ENCODE measurements at regions not wholly inside any gene's neighbourhood (a gene's known extent, or its start where the extent isn't known, plus 50 kb on each side); places are given as distances from the start of the nearest gene placed in this dataset.
"Not testable (repeated sequence)": the region's sequence is repeated elsewhere in the genome, so short reads cannot be mapped to it uniquely, and the experiment has no call there.

DNA sequence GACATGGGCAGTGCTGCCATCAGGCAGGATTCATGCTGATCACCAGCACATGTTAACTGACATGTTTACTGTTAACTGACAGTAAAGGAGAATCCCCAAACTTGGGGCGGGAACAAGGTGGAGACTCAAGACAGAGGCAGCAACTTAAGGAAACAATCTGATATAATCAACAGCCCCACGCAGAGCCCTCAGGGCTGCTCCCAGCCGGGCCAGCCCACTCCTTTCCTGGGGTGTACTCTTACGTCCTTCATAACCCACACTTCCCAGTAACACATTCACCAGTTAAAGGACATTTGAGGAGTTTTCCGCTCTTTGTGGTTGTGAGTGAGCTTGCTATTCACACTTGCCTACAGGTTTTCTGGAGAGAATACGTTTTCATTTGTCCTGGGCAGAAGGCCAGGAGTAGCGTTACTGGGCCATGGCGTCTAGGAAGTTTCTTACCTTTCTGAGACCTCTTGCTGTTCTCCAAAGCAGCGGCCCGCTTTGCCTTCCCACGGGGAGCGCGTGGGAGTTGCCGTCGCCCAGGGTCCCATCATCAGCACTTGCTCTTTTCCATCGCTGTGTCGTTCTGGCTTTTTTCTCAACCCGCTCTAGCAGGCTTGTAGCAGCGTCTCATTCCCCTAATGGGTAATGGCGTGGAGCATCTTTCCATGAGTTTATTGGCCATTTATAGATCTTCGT lies 56.4 kb downstream of the FOXF2 start:
- no peak for TF ChIP-seq CTCF (IDR thresholded peaks at IDR 0.05)
- Histone ChIP-seq H3K36me3 (no peaks in the 10 kb centered on the region), H3K4me1 (no peaks in the 10 kb centered on the region), H3K9me3 (peaks cover 4% of the 10 kb centered on the region), H3K27me3 (ENCODE audit: low read depth) (no peaks in the 10 kb centered on the region), H3K4me3 (no peak overlapping the region), H3K27ac (no peak overlapping the region)
- DNase-seq: no peak
- no peak for ATAC-seq
- intact Hi-C loops (cut with DNase I): no loop called here

DNA sequence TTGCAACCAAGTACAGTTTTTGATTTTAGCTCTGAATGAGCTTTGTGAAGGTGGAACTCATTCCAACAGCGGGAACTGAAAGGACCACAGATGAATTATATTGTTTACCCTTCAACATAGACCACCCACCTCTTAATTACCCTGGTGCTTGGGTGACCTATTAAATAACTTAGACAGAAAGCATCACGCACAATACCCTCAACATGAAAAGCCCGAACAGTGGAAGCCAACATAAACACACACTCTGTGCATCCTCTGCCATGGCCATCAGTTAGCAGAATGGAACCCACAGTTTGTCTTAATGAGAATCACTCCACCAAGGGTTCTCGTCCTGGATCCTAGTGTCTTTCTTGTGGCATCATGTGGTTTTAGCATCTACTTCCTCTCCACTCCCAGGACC lies 60.5 kb downstream of the FOXF2 start:
- intact Hi-C loops (cut with DNase I): no loop called here
- no peaks in the 10 kb centered on the region for H3K27me3 ChIP-seq (ENCODE audit: low read depth)
- H3K9me3 ChIP-seq: peaks cover 5% of the 10 kb centered on the region
- no peak overlapping the region for H3K27ac ChIP-seq
- no peaks in the 10 kb centered on the region for H3K36me3 ChIP-seq
- no peaks in the 10 kb centered on the region for H3K4me1 ChIP-seq
- ATAC-seq (no peak), DNase-seq (no peak)
- no peak overlapping the region for H3K4me3 ChIP-seq
- TF ChIP-seq CTCF (IDR thresholded peaks at IDR 0.05): no peak

- no peak for DNase-seq
Observed at GRCh38 chr6:1453024-1453423, 63.6 kb downstream of the FOXF2 start.

DNA sequence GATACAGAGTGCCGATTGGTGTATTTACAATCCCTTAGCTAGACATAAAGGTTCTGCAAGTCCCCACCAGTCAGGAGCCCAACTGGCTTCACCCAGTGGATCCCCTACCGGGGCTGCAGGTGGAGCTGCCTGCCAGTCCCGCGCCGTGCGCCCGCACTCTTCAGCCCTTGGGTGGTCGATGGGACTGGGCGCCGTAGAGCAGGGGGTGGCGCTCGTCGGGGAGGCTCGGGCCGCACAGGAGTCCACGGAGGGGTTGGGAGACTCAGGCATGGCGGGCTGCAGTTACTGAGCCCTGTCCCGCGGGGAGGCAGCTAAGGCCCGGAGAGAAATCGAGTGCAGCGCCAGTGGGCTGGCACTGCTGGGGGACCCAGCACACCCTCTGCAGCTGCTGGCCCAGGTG lies 67.4 kb downstream of the FOXF2 start:
- H3K27me3 ChIP-seq (ENCODE audit: low read depth); H3K4me3 ChIP-seq; H3K4me1 ChIP-seq; H3K36me3 ChIP-seq; ATAC-seq; H3K27ac ChIP-seq; DNase-seq; H3K9me3 ChIP-seq; intact Hi-C loops (cut with DNase I): not testable (repeated sequence)

More at GRCh38 chr6:1453024-1453423, 63.6 kb downstream of the FOXF2 start:
- TF ChIP-seq CTCF (IDR thresholded peaks at IDR 0.05): no peak
- no peak for ATAC-seq
- Histone ChIP-seq H3K27ac (no peak overlapping the region), H3K4me1 (no peaks in the 10 kb centered on the region), H3K27me3 (ENCODE audit: low read depth) (no peaks in the 10 kb centered on the region), H3K4me3 (no peak overlapping the region), H3K36me3 (no peaks in the 10 kb centered on the region), H3K9me3 (peaks cover 5% of the 10 kb centered on the region)
- intact Hi-C loops (cut with DNase I): no loop called here

DNA sequence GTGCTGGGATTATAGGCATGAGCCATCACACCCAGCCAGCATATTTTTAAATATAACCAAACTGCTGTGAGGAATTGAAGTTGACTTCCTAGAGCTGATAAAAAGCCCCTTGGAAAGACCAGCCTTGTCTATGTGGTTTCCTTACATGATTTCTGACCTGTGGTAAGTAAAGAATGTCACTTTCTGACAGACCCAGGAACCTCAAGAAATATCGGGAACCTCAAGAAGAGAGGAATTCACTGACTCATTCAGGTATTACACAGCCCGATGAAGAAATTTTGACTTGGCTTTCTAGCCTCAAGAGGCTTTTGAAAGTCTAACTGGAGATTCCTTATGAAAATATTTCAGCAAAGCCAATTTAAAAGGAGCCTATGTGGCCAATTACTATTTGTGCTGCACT lies 71.8 kb downstream of the FOXF2 start:
- no peak for TF ChIP-seq CTCF (IDR thresholded peaks at IDR 0.05)
- H3K4me3 ChIP-seq: no peak overlapping the region
- no peaks in the 10 kb centered on the region for H3K4me1 ChIP-seq
- no peaks in the 10 kb centered on the region for H3K36me3 ChIP-seq
- DNase-seq (no peak), ATAC-seq (peak; percentile 57 to 84)
- intact Hi-C loops (cut with DNase I): no loop called here
- no peaks in the 10 kb centered on the region for H3K27me3 ChIP-seq (ENCODE audit: low read depth)
- H3K9me3 ChIP-seq: no peaks in the 10 kb centered on the region
- H3K27ac ChIP-seq: no peak overlapping the region

GRCh38 chr6:1461736-1462135 lies 72.4 kb downstream of the FOXF2 start:
- no peak overlapping the region for H3K4me3 ChIP-seq
- no peaks in the 10 kb centered on the region for H3K36me3 ChIP-seq
- H3K27ac ChIP-seq: no peak overlapping the region
- no peaks in the 10 kb centered on the region for H3K9me3 ChIP-seq
- H3K4me1 ChIP-seq: no peaks in the 10 kb centered on the region
- no peak for ATAC-seq
- H3K27me3 ChIP-seq (ENCODE audit: low read depth): no peaks in the 10 kb centered on the region
- no peak for DNase-seq
- intact Hi-C loops (cut with DNase I): no loop called here
- no peak for TF ChIP-seq CTCF (IDR thresholded peaks at IDR 0.05)
